ENCODE measurements at regions not wholly inside any gene's neighbourhood (a gene's known extent, or its start where the extent isn't known, plus 50 kb on each side); places are given as distances from the start of the nearest gene placed in this dataset.

GRCh38 chr9:13487071-13487470, 207.6 kb upstream of the MPDZ start:
- TF ChIP-seq CTCF (IDR thresholded peaks at IDR 0.05), result no peak
- TF ChIP-seq EZH2phosphoT487 (IDR thresholded peaks at IDR 0.05), result no peak
